ENCODE measurements at regions not wholly inside any gene's neighbourhood (a gene's known extent, or its start where the extent isn't known, plus 50 kb on each side); places are given as distances from the start of the nearest gene placed in this dataset.

DNA sequence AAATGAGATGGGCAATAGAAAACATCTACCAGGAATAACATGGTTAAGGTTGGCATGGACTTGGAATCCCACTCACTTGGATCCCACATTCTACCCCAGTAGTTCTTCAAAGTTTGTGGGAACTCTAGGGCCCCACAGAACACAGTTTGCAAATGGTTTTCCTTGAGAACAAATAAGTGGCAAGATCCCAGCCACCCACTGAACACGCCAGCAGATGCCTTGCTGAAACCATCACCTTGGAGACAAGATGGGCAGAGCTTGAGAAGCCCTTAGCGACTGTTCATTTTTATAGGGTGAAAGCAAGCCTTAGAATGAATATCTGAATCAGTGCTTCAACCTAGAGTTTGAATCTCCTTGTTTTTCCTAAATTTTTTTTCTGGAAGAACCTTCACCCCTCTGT is 349.1 kb downstream of the RPS24 start:
- Histone ChIP-seq H3K36me3 (no peaks in the 10 kb centered on the region), H3K9me3 (peaks cover 0 to 9% (median 0%) of the 10 kb centered on the region in 4 donors), H3K27ac (no peak overlapping the region), H3K4me3 (no peak overlapping the region), H3K4me1 (peaks cover 0 to 4% (median 0%) of the 10 kb centered on the region in 4 donors), H3K27me3 (no peaks in the 10 kb centered on the region)
- WGBS, 2 donors, result 93 to 95% methylated on average over 2 of the region's 2 CpGs
- TF ChIP-seq POLR2A (IDR thresholded peaks at IDR 0.05) (no peak), EP300 (IDR thresholded peaks at IDR 0.05) (no peak)
- TF ChIP-seq, protein P1, sequence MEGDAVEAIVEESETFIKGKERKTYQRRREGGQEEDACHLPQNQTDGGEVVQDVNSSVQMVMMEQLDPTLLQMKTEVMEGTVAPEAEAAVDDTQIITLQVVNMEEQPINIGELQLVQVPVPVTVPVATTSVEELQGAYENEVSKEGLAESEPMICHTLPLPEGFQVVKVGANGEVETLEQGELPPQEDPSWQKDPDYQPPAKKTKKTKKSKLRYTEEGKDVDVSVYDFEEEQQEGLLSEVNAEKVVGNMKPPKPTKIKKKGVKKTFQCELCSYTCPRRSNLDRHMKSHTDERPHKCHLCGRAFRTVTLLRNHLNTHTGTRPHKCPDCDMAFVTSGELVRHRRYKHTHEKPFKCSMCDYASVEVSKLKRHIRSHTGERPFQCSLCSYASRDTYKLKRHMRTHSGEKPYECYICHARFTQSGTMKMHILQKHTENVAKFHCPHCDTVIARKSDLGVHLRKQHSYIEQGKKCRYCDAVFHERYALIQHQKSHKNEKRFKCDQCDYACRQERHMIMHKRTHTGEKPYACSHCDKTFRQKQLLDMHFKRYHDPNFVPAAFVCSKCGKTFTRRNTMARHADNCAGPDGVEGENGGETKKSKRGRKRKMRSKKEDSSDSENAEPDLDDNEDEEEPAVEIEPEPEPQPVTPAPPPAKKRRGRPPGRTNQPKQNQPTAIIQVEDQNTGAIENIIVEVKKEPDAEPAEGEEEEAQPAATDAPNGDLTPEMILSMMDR (IDR thresholded peaks at IDR 0.05), result no peak
- DNase-seq (ENCODE audit: low spot score in 2 of 2), result no peak

DNA sequence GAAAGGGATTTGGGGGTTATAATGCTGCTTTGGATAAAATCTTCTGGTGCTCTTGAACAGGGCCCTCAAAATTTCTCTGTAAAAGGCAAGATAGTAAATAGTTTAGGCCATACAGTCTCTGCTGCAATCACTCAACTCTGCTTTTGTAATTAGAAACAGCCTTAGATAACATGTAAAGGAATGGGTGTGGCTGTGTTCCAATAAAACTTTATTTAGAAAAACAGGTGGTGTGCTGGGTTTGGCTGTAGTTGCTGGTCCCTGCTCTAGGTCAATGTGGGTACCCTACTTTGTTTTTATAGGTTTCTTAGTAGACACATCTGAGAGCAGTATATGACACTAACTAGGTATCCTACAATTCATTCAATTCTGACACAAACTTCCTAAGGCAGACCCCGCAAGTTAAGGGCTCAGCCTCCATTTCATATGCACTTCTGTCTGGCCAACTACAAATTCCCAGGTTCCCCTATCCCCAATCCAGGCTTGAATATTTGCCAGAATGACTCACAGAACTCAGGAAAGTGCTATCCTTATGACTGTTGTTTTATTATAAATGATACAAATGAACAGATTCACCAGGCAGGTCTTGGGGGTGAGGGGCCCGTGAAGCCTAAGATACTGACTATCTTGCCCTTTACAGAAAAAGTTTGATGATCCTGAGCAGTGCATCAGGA is 349.9 kb downstream of the RPS24 start:
- peaks cover 0 to 9% (median 0%) of the 10 kb centered on the region in 4 donors for H3K9me3 ChIP-seq
- H3K4me1 ChIP-seq, result no peaks in the 10 kb centered on the region
- no peak overlapping the region for H3K4me3 ChIP-seq
- no peaks in the 10 kb centered on the region for H3K36me3 ChIP-seq
- no peaks in the 10 kb centered on the region for H3K27me3 ChIP-seq
- H3K27ac ChIP-seq, result no peak overlapping the region
- TF ChIP-seq, protein P1 (IDR thresholded peaks at IDR 0.05), result no peak
- TF ChIP-seq POLR2A (IDR thresholded peaks at IDR 0.05) (no peak), EP300 (IDR thresholded peaks at IDR 0.05) (no peak)
- 77 to 89% methylated on average over 2 of the region's 2 CpGs for WGBS, 2 donors
- no peak for DNase-seq (ENCODE audit: low spot score in 2 of 2)

DNA sequence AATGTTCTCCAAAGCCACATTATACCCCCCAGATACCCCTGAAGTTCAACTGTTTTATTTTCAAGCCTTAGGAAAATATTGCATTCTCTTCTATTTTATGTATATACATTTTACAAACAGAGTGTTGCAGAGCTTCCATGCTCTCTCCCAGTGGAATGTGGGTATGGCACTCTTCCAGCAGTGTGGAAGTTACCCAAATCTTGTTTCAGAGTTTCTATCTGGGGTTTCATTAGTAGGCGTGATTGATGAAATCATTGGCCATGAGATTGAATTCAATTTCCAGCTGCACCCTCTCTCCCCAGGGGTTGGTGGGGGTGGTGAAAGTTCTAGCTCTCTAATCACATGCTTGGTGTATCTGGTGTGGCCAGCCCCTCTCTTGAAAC is 350.4 kb downstream of the RPS24 start:
- Histone ChIP-seq H3K27ac (no peak overlapping the region), H3K27me3 (no peaks in the 10 kb centered on the region), H3K36me3 (no peaks in the 10 kb centered on the region), H3K4me3 (no peak overlapping the region), H3K9me3 (peaks cover 0 to 7% (median 0%) of the 10 kb centered on the region in 4 donors), H3K4me1 (no peaks in the 10 kb centered on the region)
- DNase-seq (ENCODE audit: low spot score in 2 of 2), result no peak
- WGBS, 2 donors, result 74 to 79% methylated on average over 1 of the region's 1 CpG
- no peak for TF ChIP-seq EP300 (IDR thresholded peaks at IDR 0.05)
- TF ChIP-seq POLR2A (IDR thresholded peaks at IDR 0.05), result no peak
- TF ChIP-seq, protein P1 (IDR thresholded peaks at IDR 0.05), result no peak

DNA sequence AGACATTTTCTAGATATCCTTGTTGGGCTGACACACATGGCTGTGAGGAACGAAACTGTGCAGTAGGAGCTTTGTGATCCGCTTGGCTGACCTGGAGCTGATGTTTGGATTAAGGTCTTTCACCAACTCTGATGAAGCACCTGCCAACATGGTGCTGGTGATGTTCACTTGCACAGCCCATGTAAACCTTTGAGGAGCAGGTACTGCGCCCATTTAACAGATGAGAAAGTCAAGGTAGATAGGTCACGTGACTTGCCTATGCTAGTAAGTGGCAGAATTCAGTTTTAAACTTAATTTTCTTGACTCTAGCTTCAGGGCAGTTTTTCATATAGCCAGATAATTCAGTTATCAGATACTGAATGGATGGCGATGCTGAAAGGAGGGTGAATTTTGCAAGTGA is 351.9 kb downstream of the RPS24 start:
- no peaks in the 10 kb centered on the region for H3K9me3 ChIP-seq

DNA sequence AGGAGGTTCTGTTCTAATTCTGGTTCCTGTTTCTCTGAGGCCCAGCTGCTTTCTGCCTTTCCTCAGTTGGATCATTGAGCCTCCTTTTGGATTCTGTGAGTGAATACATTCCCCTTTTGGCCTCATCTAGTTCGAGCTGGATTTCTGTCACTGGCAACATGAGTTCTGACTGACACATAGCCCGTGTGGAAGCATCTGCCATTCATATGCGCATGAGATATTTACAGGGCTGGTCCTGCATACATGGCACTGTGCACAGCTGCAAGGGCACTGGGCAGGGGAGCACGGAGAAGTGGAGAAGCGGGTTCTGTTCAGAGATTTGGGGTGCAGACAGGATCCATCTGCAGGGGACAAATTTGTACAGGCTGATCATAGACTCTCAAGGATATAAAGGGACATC is 352.8 kb downstream of the RPS24 start:
- TF ChIP-seq EP300 (IDR thresholded peaks at IDR 0.05), result no peak
- TF ChIP-seq, protein P1 (IDR thresholded peaks at IDR 0.05), result no peak
- no peak for TF ChIP-seq POLR2A (IDR thresholded peaks at IDR 0.05)
- no peak for DNase-seq (ENCODE audit: low spot score in 2 of 2)
- Histone ChIP-seq H3K4me3 (no peak overlapping the region), H3K9me3 (no peaks in the 10 kb centered on the region), H3K36me3 (no peaks in the 10 kb centered on the region), H3K27me3 (no peaks in the 10 kb centered on the region), H3K4me1 (no peaks in the 10 kb centered on the region), H3K27ac (no peak overlapping the region)
- WGBS, 2 donors, result 81% methylated on average over 5 of the region's 5 CpGs

More for the DNA sequence above, 351.9 kb downstream of the RPS24 start:
- TF ChIP-seq, protein P1 (IDR thresholded peaks at IDR 0.05), result no peak
- TF ChIP-seq POLR2A (IDR thresholded peaks at IDR 0.05), result no peak
- TF ChIP-seq EP300 (IDR thresholded peaks at IDR 0.05), result no peak
- H3K27me3 ChIP-seq, result no peaks in the 10 kb centered on the region
- H3K36me3 ChIP-seq, result no peaks in the 10 kb centered on the region
- WGBS, 2 donors, result 84 to 93% methylated on average over 5 of the region's 5 CpGs
- no peaks in the 10 kb centered on the region for H3K4me1 ChIP-seq
- no peak for DNase-seq (ENCODE audit: low spot score in 2 of 2)
- no peak overlapping the region for H3K4me3 ChIP-seq
- no peak overlapping the region for H3K27ac ChIP-seq

All from tibial nerve (tissue), 4 donors.